GM23248 (cell line): ENCODE measurements at regions not wholly inside any gene's neighbourhood (a gene's known extent, or its start where the extent isn't known, plus 50 kb on each side); places are given as distances from the start of the nearest gene placed in this dataset.

Experiments used
- EZH2 ChIP-seq: fragments of 200-600 bp; sonication (generic); IDR thresholded peaks from 2 replicates; pipeline ENCODE4 v1.6.1; 2018; ENCODE audit warnings: antibody characterized with exemption, mild to moderate bottlenecking; ENCODE audit not compliant: insufficient read depth, poor library complexity, severe bottlenecking
- EZH2phosphoT487 ChIP-seq: fragments of 200-600 bp; sonication (generic); IDR thresholded peaks from 2 replicates; pipeline ENCODE4 v1.6.1; 2018; ENCODE audit warnings: antibody characterized with exemption, moderate library complexity, mild to moderate bottlenecking, low read depth; ENCODE audit not compliant: insufficient read depth

DNA sequence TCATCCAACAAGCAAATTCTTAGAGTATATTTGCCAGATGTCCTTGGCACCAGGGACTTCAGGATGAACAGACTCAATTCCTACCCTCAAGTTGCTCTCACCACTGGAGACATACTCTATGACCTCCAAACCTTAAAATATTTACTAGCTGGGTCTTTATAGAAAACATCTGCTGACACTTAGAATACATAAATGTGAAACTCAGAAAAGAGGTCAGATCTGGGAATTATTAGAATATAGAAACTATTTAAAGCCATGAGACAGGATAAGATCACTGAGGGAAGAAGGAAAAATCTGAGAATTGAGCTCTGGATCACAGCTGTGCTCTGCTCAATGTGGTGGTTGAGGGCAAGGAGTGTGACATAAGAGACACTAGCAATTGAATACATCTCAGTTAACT lies 695.4 kb upstream of the UBE2E2 start:
- TF ChIP-seq EZH2, result no peak
- TF ChIP-seq EZH2phosphoT487, result no peak
